ENCODE measurements at regions not wholly inside any gene's neighbourhood (a gene's known extent, or its start where the extent isn't known, plus 50 kb on each side); places are given as distances from the start of the nearest gene placed in this dataset.

GRCh38 chr13:40494946-40495620 is 171.4 kb downstream of the FOXO1 start:
- Histone ChIP-seq H3K4me1 (replicated peaks in 1 of 2) (peaks cover 3 to 5% of the 10 kb centered on the region in 2 donors), H3K27ac (no peak overlapping the region), H3K4me3 (no peak overlapping the region)
- WGBS, 10 experiments, result 31 to 100% (median 93%) methylated on average over 1 to 8 of the region's 8 CpGs; no CpG with 5 or more reads in 1 of the 10 experiments
- peak in 3 of 8 experiments; percentile 55 to 93 (median 74) for ATAC-seq (replicated peaks in 6 of 8)
- in situ Hi-C loops (cut with MboI; ENCODE audit: low pct_unique_long_range_greater_than_20kb in 2 of 9, low sequenced_read_pairs in 9 of 9, unreplicated experiment in 9 of 9), result no loop called here

GRCh38 chr13:40495621-40496001 is 170.8 kb downstream of the FOXO1 start:
- WGBS, 10 experiments, result 38 to 100% (median 76%) methylated on average over 1 to 7 of the region's 7 CpGs; no CpG with 5 or more reads in 1 of the 10 experiments
- peak in 1 of 8 experiments; percentile 35 for ATAC-seq (replicated peaks in 6 of 8)
- no peak overlapping the region for H3K27ac ChIP-seq
- H3K4me1 ChIP-seq (replicated peaks in 1 of 2), result peaks cover 2 to 3% of the 10 kb centered on the region in 2 donors
- in situ Hi-C loops (cut with MboI; ENCODE audit: low pct_unique_long_range_greater_than_20kb in 2 of 9, low sequenced_read_pairs in 9 of 9, unreplicated experiment in 9 of 9), result no loop called here
- no peak overlapping the region for H3K4me3 ChIP-seq

- Histone ChIP-seq H3K4me1 (replicated peaks in 1 of 2) (peaks cover 0 to 3% of the 10 kb centered on the region in 2 donors), H3K4me3 (no peak overlapping the region), H3K27ac (no peak overlapping the region)
- 17 to 100% (median 95%) methylated on average over 1 to 8 of the region's 8 CpGs; no CpG with 5 or more reads in 1 of the 10 experiments for WGBS, 10 experiments
- in situ Hi-C loops (cut with MboI; ENCODE audit: low pct_unique_long_range_greater_than_20kb in 2 of 9, low sequenced_read_pairs in 9 of 9, unreplicated experiment in 9 of 9), result no loop called here
- no peak for ATAC-seq (replicated peaks in 6 of 8)
These were observed 170.2 kb downstream of the FOXO1 start for GRCh38 chr13:40496035-40496810.

GRCh38 chr13:40498461-40498860 is 168.0 kb downstream of the FOXO1 start:
- WGBS, 10 experiments, result 42 to 100% (median 90%) methylated on average over 2 to 4 of the region's 4 CpGs; no CpG with 5 or more reads in 3 of the 10 experiments
- in situ Hi-C loops (cut with MboI; ENCODE audit: low pct_unique_long_range_greater_than_20kb in 2 of 9, low sequenced_read_pairs in 9 of 9, unreplicated experiment in 9 of 9), result no loop called here

GRCh38 chr13:40502236-40502635 is 164.2 kb downstream of the FOXO1 start:
- no peak for ATAC-seq (replicated peaks in 6 of 8)
- Histone ChIP-seq H3K4me1 (replicated peaks in 1 of 2) (no peaks in the 10 kb centered on the region), H3K27ac (no peak overlapping the region), H3K4me3 (no peak overlapping the region)
- in situ Hi-C loops (cut with MboI; ENCODE audit: low pct_unique_long_range_greater_than_20kb in 2 of 9, low sequenced_read_pairs in 9 of 9, unreplicated experiment in 9 of 9), result no loop called here
- WGBS, 10 experiments, result 59 to 100% (median 88%) methylated on average over 1 to 3 of the region's 3 CpGs; no CpG with 5 or more reads in 1 of the 10 experiments

More at GRCh38 chr13:40498461-40498860, 168.0 kb downstream of the FOXO1 start:
- H3K4me3 ChIP-seq, result no peak overlapping the region
- ATAC-seq (replicated peaks in 6 of 8), result no peak
- H3K27ac ChIP-seq, result no peak overlapping the region
- peaks cover 0 to 3% of the 10 kb centered on the region in 2 donors for H3K4me1 ChIP-seq (replicated peaks in 1 of 2)

GRCh38 chr13:40503011-40503410 is 163.4 kb downstream of the FOXO1 start:
- no peak for ATAC-seq (replicated peaks in 6 of 8)
- H3K4me1 ChIP-seq (replicated peaks in 1 of 2), result no peaks in the 10 kb centered on the region
- WGBS, 10 experiments, result 17 to 100% (median 72%) methylated on average over 1 to 2 of the region's 2 CpGs; no CpG with 5 or more reads in 4 of the 10 experiments
- in situ Hi-C loops (cut with MboI; ENCODE audit: low pct_unique_long_range_greater_than_20kb in 2 of 9, low sequenced_read_pairs in 9 of 9, unreplicated experiment in 9 of 9), result no loop called here
- no peak overlapping the region for H3K27ac ChIP-seq
- H3K4me3 ChIP-seq, result no peak overlapping the region

- H3K27ac ChIP-seq, result no peak overlapping the region
- in situ Hi-C loops (cut with MboI; ENCODE audit: low pct_unique_long_range_greater_than_20kb in 2 of 9, low sequenced_read_pairs in 9 of 9, unreplicated experiment in 9 of 9), result no loop called here
- peak in 6 of 8 experiments; percentile 18 to 86 (median 57) for ATAC-seq (replicated peaks in 6 of 8)
- WGBS, 10 experiments, result 80 to 90% (median 83%) methylated on average over 2 of the region's 2 CpGs; no CpG with 5 or more reads in 7 of the 10 experiments
- H3K4me3 ChIP-seq, result no peak overlapping the region
- no peaks in the 10 kb centered on the region for H3K4me1 ChIP-seq (replicated peaks in 1 of 2)
These were observed 162.4 kb downstream of the FOXO1 start for GRCh38 chr13:40503966-40504591.

GRCh38 chr13:40504641-40505040 is 161.8 kb downstream of the FOXO1 start:
- no peak overlapping the region for H3K27ac ChIP-seq
- in situ Hi-C loops (cut with MboI; ENCODE audit: low pct_unique_long_range_greater_than_20kb in 2 of 9, low sequenced_read_pairs in 9 of 9, unreplicated experiment in 9 of 9), result no loop called here
- ATAC-seq (replicated peaks in 6 of 8), result no peak
- 38 to 100% (median 83%) methylated on average over 1 to 4 of the region's 4 CpGs; no CpG with 5 or more reads in 4 of the 10 experiments for WGBS, 10 experiments
- no peak overlapping the region for H3K4me3 ChIP-seq
- no peaks in the 10 kb centered on the region for H3K4me1 ChIP-seq (replicated peaks in 1 of 2)

- in situ Hi-C loops (cut with MboI; ENCODE audit: low pct_unique_long_range_greater_than_20kb in 2 of 9, low sequenced_read_pairs in 9 of 9, unreplicated experiment in 9 of 9), result no loop called here
- Histone ChIP-seq H3K27ac (no peak overlapping the region), H3K4me1 (replicated peaks in 1 of 2) (no peaks in the 10 kb centered on the region), H3K4me3 (no peak overlapping the region)
- WGBS, 10 experiments, result 55 to 94% (median 90%) methylated on average over 2 to 3 of the region's 3 CpGs; no CpG with 5 or more reads in 3 of the 10 experiments
- ATAC-seq (replicated peaks in 6 of 8), result no peak
These were observed 161.2 kb downstream of the FOXO1 start for GRCh38 chr13:40505196-40505595.

Data from motor neuron (in vitro differentiated cells).